Keratinocyte (primary cell): ENCODE measurements at regions not wholly inside any gene's neighbourhood (a gene's known extent, or its start where the extent isn't known, plus 50 kb on each side); places are given as distances from the start of the nearest gene placed in this dataset.

Experiments
- CTCF ChIP-seq, 3 experiments: IDR thresholded peaks in 1 of 3; conservative IDR thresholded peaks in 1 of 3; optimal IDR thresholded peaks in 1 of 3; 2 replicates in 2 of 3; 3 replicates in 1 of 3; pipeline versions ENCODE3 to v1.5.1; 2011; ENCODE audit warnings: low read length in 3 of 3, mild to moderate bottlenecking in 3 of 3, moderate library complexity in 2 of 3, control low read depth in 1 of 3, inconsistent platforms in 1 of 3; ENCODE audit not compliant: insufficient read depth in 2 of 3; ENCODE audit errors: extremely low read depth in 1 of 3
- EZH2 ChIP-seq: IDR thresholded peaks from one replicate; pipeline ENCODE4 v1.6.1; 2012; ENCODE audit warnings: inconsistent platforms, mild to moderate bottlenecking, low read length, moderate library complexity

GRCh38 chr4:57172065-57172464, 61.9 kb upstream of the IGFBP7 start:
- TF ChIP-seq CTCF (optimal IDR thresholded peaks at IDR 0.05 in 1 of 3, IDR thresholded peaks at IDR 0.05 in 1 of 3, conservative IDR thresholded peaks at IDR 0.05 in 1 of 3; ENCODE audit: extremely low read depth in 1 of 3, insufficient read depth in 2 of 3, low read length in 3 of 3) (no peak), EZH2 (no peak)
